Occipital lobe (tissue), 1 donor: ENCODE measurements at regions not wholly inside any gene's neighbourhood (a gene's known extent, or its start where the extent isn't known, plus 50 kb on each side); places are given as distances from the start of the nearest gene placed in this dataset.
"Not testable (repeated sequence)": the region's sequence is repeated elsewhere in the genome, so short reads cannot be mapped to it uniquely, and the experiment has no call there.

ENCODE experiments used
- DNase-seq: peaks from one replicate; lab custom pipeline; 2025; lab: John Stamatoyannopoulos, UW

DNA sequence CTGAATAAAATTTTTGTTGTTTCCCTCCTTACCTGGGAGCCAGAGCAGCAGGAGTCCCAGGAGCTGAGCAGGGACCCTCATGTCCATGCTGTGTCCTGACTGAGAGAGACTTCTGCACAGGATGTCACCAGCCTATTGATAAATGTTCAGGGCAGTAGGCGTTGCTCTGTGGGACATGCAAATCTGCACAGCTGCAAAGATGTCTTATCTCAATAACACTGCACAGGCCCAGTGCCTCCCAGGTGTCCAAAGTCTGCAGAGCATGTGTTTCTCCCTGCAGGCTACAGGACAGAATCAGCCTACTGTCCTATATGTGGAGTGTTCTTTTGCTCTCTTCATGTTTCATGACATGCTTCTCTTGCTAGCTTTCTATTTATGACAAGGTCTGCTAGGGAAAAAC lies 522.3 kb downstream of the RPIA start:
- not testable (repeated sequence) for DNase-seq

DNA sequence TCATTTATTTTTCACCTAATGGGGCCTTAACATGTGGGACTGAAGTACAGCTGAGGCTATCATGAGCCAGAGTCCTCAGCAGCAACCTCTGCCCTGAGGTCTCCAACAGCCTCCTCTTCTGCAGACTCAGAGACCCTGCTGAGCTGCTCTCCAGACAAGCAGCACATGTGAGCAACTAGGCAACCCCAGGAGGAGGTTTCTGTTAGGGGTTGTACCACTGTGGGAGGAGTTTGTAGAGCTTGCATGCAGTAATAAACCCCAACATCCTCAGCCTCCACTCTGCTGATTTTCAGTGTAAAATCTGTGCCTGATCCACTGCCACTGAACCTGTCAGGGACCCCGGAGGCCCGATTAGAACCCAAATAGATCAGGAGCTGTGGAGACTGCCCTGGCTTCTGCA lies 530.0 kb downstream of the RPIA start:
- not testable (repeated sequence) for DNase-seq

DNA sequence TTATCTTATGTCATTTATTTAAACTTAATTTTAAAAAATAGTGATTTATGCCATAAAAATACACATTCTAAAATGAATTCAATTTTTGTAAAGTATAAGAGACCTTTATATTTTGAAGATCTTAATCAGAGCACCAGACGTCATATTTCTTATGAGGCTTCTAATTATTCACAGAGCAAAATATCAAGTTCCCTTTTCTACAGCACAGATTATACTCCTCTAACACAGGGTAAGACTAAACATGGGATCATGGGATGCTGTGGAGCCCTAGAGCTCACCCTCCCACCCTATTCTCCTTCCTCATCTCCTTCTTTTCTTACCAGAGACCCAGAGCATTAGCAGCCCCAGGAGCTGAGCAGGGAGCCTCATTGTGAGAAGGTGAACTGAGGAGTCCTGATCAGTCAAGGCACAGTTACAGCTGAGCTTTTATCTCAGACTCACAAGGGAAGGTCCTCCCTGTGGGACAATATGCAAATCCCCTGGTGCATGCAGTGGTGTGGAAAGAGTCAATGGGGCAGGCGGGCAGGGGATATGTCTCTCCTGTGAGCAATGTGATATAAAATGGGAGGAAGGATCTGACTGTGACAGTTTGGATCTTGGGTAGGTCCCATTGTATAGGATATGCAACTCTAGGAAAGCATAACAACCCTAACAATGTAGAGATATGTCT lies 530.7 kb downstream of the RPIA start:
- DNase-seq: not testable (repeated sequence)

DNA sequence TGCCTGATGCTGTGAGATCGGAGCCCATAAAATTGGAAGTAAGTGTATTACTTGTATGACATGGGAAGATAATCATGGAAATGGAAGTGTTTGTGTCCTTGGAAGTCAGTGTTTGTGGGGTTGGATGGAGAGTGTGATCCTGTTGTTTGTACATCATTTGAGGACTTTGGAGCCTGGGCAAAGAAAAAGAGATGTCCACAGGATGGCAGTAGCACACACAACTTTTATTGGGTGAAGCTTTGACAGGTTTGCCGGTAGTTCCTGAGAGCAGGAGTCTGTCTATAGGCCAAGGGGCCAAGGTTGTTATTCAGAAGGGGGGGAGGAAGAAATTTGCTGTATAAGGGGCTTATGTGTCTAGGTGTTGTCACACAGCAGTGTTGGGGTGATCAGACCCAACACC lies 533.3 kb downstream of the RPIA start:
- DNase-seq: not testable (repeated sequence)

DNA sequence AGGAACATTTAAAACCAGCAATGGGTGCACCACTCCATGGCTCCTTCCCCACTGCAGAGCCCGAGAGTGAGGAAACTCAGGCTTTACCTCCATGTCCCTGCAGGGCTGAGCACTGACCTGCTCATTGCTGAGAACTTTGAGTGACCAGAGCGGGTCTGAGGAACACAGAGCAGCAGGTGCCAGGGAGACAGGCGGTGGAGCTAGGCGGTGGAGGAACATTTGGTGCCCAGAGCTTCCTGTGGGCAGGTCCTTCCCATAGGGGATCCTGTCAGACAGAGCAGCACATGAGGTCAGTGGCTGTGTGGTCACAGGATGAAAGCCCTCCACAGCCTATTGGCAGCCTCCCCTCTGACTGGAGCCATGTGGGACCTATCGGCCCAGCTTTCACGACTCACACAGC lies 538.5 kb downstream of the RPIA start:
- DNase-seq: not testable (repeated sequence)

DNA sequence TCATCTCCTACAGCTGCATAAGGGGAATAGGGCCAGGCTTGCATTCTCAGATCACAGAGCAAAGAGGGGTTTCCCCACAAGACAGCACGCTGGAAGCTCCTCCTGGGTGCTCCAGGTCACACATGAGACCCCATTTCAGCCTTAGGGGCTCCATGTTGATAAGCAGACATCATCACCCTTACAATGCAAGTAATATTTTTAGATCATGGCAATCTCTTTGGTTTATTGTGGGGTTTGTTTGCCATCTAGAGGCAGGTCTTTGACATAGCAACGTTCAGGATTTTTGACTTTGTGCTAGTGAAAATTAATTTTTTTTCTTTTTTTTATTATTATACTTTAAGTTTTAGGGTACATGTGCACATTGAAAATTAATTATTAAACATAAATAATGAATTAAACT lies 539.8 kb downstream of the RPIA start:
- not testable (repeated sequence) for DNase-seq

DNA sequence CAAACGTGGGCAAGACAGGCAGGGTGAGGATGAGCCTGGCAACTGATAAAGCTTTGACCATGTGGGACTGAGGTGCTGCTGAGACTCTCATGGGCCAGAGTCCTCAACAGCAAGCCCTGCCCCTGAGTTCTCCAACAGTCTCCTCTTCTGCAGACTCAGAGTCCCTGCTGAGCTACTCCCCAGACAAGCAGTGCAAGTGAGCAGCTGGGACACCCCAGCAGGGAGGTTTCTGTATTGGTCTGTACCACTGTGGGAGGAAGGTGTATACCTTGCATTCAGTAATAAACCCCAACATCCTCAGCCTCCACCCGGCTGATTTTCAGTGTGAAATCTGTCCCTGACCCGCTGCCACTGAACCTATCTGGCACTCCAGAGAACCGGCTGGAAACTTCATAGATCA lies 542.5 kb downstream of the RPIA start:
- DNase-seq: not testable (repeated sequence)

DNA sequence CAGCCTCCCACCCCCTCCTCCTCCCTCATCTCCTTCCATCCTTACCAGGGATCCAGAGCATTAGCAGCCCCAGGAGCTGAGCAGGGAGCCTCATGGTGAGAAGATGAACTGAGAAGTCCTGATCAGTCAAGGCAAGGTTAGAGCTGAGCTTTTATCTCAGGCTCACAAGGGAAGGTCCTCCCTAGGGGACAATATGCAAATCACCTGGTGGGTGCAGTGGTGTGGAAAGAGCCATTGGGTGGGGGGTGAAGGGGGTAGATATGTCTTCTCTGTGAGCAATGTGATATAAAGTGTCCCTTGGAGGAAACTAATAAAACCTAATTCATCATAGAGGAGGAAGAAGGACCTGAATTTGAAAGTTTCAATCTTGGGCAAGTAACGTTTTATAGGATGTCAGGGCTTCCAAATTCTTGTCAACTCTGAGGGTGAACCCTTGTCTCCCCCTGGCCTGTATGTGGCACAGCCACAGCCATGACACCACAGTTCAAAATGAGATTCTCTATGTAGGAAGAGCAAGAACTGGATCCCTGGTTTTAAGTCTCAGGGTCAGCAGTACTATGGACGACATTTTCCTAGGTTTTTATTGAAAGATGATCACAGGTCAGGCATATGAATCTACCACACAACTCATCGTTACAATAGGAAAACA lies 543.5 kb downstream of the RPIA start:
- not testable (repeated sequence) for DNase-seq

DNA sequence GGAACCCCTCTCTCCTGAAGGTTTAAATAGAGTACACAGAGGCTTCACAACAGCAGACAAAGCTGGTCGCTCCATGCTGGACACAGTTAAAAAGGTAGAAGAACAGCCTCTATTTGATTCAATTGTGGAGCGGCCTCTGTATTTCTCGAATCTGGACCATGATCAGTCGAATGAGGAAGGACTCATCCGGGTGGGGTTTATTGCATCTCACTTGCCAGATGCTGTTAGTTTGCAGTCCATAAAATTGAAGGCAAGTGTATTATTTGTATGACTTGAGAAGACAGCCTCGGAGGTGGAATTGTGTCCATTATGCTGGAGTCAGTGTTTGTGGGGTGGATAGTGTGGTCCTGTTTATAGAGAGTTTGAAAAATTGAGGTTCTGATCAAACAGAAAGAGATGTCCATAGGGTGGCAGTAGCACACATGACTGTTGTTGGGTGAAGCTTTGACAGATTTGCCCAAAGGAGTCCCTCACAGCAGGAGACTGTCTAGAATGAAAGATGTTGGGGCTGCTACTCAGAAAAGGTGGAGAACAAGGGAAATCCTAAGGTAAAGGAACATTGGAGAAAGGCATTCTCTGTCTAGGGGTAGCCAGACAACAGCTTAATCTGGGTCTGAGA lies 545.5 kb downstream of the RPIA start:
- DNase-seq: not testable (repeated sequence)

DNA sequence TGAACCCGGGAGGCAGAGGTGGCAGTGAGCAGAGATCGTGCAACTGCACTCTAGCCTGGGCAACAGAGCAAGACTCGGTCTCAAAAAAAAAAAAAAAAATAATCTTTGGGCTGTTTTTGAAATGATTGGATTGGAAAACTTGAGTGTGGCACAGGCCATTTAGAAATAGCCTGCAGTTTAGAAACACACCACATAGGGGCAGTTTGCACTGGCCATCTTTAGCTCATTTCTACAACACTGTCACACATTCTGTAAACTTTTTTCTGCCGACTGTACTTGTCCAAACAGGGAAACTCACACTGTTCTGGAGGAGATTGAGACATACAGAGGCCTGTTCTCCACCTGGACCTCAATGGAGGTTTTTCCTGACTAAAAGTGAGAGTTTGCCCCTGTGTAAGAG lies 546.3 kb downstream of the RPIA start:
- not testable (repeated sequence) for DNase-seq

DNA sequence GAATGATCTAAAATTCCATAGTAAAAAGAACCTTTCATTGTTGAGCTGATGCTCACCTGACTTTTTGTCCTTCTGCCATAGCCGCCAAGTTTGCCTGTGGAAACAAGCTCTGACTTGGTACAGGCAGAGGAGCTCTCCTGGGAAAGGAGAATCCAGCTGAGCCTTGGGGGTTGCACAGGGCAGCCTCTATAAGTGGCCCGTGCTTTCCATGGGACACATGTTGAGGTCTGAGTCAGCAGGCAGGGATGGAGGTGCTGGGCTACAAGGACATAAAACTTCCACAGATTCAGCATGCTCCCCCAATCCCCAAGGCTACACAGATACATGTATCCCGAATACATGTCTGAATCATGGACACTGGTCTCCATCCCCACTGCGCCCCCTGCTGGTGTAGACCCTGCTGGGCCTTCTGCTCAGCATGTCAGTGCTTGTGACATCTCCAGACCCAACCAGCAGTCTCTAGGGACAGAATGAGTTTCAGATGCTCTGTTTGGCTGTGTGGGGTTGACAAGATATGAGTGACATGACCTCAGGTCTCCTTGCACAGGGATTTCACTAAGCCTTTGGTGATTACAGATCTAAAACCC lies 551.7 kb downstream of the RPIA start:
- not testable (repeated sequence) for DNase-seq

DNA sequence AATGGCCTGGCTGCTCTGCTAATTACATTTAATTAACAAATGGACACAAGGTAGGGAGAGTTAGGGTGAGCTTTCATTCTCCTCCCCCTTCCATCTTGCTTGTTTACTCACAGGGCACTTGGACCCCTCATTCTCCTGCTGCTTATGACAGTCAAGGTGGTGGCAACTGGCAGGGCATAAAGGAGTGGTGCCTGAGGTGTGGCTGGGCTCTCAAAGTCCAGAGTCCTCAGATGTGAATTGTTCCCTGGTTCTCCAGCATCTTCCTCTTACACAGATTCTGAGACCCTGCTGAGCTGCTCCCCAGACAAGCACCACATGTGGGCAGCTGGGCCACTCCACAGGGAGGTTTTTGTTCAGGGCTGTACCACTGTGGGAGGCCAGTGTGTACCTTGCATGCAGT lies 552.9 kb downstream of the RPIA start:
- DNase-seq: not testable (repeated sequence)

DNA sequence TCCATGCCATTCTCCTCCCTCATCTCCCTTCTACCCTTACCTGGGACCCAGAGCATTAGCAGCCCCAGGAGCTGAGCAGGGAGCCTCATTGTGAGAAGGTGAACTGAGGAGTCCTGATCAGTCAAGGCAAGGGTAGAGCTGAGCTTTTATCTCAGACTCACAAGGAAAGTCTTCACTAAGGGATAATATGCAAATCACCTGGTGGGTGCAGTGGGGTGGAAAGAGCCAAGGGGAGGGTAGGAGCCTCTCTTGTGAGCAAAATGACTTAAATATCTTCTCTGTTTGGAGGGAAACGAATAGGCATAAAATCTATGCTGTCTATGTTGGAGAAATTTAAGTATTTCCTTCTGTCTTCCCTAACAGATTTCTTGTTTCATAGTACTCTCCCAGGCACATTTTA lies 554.0 kb downstream of the RPIA start:
- not testable (repeated sequence) for DNase-seq

DNA sequence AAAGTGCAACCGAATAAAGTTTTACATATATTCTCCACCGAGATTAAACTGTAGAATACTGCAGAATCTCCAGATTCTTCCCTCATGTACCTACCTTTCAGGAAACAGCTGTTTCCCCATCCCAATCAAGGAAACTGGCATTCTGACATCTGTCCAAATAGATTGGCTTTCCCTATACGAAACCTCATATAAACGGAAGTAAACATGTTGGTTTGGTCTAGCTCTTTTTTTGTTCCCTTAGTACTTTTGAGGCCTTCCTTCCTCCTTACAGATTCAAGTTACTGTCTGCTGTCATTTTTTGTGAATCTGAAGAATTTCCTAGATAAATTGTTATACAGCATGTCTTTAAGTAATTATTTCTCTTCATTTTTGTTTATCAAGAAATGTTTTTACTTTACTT lies 554.6 kb downstream of the RPIA start:
- DNase-seq: not testable (repeated sequence)

DNA sequence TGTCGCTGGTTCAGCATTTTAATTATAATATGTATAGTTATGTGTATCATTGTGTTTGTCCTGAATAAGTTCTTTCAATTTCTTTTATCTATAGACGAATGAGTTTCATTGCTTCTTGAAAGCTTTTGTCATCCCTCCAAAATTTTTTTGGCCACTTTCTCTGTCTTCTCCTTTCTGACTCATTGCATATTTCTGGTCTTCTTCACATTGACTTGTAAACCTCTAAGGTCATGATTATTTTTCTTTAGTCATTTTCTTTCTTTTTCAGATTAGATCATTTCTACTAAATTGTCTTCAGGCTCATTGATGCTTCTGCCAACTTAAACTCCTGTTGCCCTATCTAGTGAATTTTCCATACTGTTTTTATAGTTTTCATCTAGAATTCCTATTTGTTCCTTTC lies 555.1 kb downstream of the RPIA start:
- not testable (repeated sequence) for DNase-seq

DNA sequence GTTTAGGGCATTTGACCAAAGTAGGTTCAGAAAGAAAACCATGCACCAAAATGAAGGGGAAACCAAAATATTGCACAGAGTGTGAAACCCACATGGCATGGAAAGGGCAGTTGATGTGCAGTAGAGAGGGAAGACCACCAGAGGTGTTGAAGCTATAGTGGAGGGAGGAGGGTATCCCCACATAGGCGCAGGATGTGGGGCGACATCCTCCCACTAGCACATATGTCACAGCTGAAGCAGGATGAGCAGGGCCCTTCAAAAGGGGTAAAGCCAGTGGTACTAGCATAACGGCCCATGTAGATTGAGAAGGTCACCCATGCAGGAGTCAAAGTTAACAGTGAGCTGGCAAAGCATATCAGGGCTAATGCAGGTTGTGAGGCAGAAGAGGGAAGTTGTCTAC lies 563.5 kb downstream of the RPIA start:
- not testable (repeated sequence) for DNase-seq

DNA sequence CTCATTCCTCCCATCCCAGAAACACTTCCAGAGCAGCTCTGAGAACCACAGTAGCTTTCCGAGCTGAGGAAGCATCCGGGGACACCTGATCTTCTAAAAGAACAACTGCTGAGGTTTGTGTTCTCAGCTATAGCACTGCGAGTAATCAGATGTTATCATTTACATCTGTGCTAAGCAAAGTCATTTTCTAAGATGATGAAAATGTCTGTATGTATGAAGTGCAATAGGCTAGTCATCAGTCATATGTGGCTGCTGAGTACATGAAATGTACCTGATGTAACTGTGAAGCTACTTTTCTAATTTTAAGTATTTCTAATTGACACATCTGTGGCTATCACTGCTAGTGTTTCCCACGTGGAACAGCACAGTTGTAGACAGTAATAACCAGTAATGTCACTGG lies 582.0 kb downstream of the RPIA start:
- not testable (repeated sequence) for DNase-seq

DNA sequence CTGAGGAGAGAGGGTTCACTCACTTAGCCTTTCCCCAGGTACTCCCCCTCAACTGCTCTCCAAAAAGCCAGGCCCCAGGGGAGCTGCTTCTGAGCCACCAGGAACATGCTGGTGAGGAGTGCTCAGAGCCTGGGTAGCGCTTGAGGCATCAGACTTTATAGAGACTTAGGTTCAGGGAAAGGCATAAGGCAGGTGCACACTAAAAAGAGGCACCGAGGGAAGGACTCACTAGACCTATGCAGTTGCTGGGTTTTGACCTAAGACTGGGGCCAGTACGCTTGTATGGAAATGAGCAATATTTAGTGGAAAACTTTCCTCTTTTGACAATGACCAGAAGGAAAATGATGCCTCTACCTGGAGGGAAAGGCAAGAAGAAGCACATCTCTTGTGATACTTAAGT lies 589.1 kb downstream of the RPIA start:
- not testable (repeated sequence) for DNase-seq

DNA sequence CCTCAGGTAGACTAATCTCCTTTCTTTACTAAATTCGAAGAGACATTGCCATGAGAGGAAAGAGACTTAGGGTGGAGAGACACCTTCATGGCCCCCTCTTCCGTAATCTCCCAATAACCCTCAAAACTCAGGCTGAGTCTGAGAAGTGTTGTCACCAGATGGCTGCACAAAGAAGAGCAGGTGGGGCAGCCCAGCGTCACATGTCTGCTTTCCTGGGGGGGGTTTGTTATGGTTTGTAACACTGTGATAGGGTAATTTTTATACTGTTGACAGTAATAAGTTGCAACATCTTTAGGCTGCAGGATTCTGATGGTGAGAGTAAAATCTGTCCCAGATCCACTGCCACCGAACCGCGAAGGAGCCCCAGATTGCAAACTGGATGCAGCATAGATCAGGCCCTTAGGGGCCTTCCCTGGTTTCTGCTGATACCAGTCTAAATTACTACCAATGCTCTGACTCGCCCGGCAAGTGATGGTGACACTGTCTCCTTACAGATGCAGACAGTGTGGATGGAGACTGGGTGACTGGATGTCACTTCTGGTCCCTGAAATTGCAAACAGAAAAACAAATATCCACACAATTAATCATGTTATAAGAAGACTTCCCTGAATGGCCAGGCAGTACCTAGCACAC lies 595.1 kb downstream of the RPIA start:
- DNase-seq: not testable (repeated sequence)

DNA sequence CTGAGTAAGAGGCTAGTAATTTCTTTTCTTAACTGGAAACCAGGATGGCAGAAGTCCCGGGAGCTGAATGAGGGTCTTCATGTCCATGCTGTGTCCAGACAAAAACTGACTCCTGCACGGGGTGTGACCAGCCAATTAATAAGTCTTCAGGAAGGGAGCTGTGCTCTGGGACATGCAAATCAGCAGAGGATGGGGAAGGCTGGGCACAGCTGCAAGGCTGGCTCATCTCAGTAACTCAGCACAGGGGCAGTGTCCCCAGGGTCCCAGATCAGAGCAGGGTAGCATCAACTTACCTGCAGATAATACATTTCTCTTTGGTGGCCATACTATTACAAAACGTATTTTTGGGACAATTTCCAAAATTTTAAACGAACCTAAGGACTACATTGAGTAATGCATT lies 595.6 kb downstream of the RPIA start:
- DNase-seq: not testable (repeated sequence)

DNA sequence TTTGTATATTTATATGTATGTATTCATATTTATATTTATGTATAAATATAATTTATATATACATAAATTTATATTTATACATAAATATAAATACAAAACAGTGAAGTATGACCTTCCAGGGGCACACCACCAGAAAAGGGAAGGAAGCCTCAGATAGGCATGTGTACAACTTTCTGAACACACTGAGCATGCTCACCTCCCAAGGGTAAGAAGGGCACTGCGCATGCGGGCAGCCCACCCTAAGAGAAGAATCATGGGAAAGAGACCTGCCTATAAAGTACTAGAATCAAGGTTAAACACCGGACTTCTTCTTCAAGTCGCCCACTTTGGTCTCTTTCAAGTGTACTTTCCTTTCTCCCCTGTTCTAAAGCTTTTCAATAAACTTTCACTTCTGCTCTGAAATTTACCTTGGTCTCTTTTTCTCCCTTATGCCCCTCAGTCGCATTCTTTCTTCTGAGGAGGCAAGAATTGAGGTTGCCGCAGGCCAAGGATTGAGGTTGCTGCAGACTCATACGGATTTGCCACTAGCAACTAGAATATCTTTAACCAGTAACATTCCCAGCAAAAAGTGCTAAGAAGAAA lies 600.3 kb downstream of the RPIA start:
- DNase-seq: not testable (repeated sequence)
